ENCODE measurements at regions not wholly inside any gene's neighbourhood (a gene's known extent, or its start where the extent isn't known, plus 50 kb on each side); places are given as distances from the start of the nearest gene placed in this dataset.

- ChIA-PET CTCF (no interaction called here), POLR2A (no interaction called here)
- TF ChIP-seq CTCF (IDR thresholded peaks at IDR 0.05; ENCODE audit: control extremely low read depth, extremely low read depth, low read depth, missing control alignments), result no peak
- DNase-seq (ENCODE audit: extremely low spot score), result no peak
Measured at GRCh38 chrX:16469870-16470269, 180.1 kb upstream of the S100G start.

GRCh38 chrX:16472345-16472744 is 177.6 kb upstream of the S100G start:
- CTCF ChIA-PET, result no interaction called here
- POLR2A ChIA-PET, result no interaction called here
- TF ChIP-seq CTCF (IDR thresholded peaks at IDR 0.05; ENCODE audit: control extremely low read depth, extremely low read depth, low read depth, missing control alignments), result no peak
- DNase-seq (ENCODE audit: extremely low spot score), result no peak

GRCh38 chrX:16474511-16474910 is 175.4 kb upstream of the S100G start:
- POLR2A ChIA-PET, result no interaction called here
- CTCF ChIA-PET, result no interaction called here
- no peak for TF ChIP-seq CTCF (IDR thresholded peaks at IDR 0.05; ENCODE audit: control extremely low read depth, extremely low read depth, low read depth, missing control alignments)
- DNase-seq (ENCODE audit: extremely low spot score), result no peak

- POLR2A ChIA-PET, result no interaction called here
- DNase-seq (ENCODE audit: extremely low spot score), result no peak
- CTCF ChIA-PET, result no interaction called here
- no peak for TF ChIP-seq CTCF (IDR thresholded peaks at IDR 0.05; ENCODE audit: control extremely low read depth, extremely low read depth, low read depth, missing control alignments)
Measured at GRCh38 chrX:16476009-16476408, 173.9 kb upstream of the S100G start.

GRCh38 chrX:16476692-16477091 is 173.3 kb upstream of the S100G start:
- DNase-seq (ENCODE audit: extremely low spot score), result no peak
- TF ChIP-seq CTCF (IDR thresholded peaks at IDR 0.05; ENCODE audit: control extremely low read depth, extremely low read depth, low read depth, missing control alignments), result no peak
- ChIA-PET POLR2A (no interaction called here), CTCF (interaction anchor here (1.5 kb wide), 1 partner anchor 17 kb away, joined by 3 read pairs; no protein-coding TSS in a partner anchor)

- no peak for DNase-seq (ENCODE audit: extremely low spot score)
- TF ChIP-seq CTCF (IDR thresholded peaks at IDR 0.05; ENCODE audit: control extremely low read depth, extremely low read depth, low read depth, missing control alignments), result no peak
- ChIA-PET POLR2A (no interaction called here), CTCF (no interaction called here)
Measured at GRCh38 chrX:16479206-16479869, 170.6 kb upstream of the S100G start.

GRCh38 chrX:16480049-16480448 is 169.9 kb upstream of the S100G start:
- ChIA-PET POLR2A (no interaction called here), CTCF (no interaction called here)
- TF ChIP-seq CTCF (IDR thresholded peaks at IDR 0.05; ENCODE audit: control extremely low read depth, extremely low read depth, low read depth, missing control alignments), result no peak
- no peak for DNase-seq (ENCODE audit: extremely low spot score)

Data from GM10248 (cell line).